Left ventricle myocardium superior (tissue), 1 donor: ENCODE measurements at regions not wholly inside any gene's neighbourhood (a gene's known extent, or its start where the extent isn't known, plus 50 kb on each side); places are given as distances from the start of the nearest gene placed in this dataset.
"Not testable (repeated sequence)": the region's sequence is repeated elsewhere in the genome, so short reads cannot be mapped to it uniquely, and the experiment has no call there.

ENCODE experiments used
- ATAC-seq: fragments of 200-7000 bp; cut with Tn5 transposase; one replicate; pipeline ENCODE4 v1.9.1; 2020; ENCODE audit warnings: mild to moderate bottlenecking, moderate library complexity
- DNase-seq: peaks from one replicate; pipeline ENCODE4 v3.0.0-alpha.2; 2020
- intact Hi-C: fragments of 100-400 bp; cut with micrococcal nuclease; formaldehyde crosslinking; loops from one replicate; pipeline ENCODE4 v1.11.0; 2022
- donor health status: DM: no; HTN: yes; CAD: no; lungs with severe emphysema.

DNA sequence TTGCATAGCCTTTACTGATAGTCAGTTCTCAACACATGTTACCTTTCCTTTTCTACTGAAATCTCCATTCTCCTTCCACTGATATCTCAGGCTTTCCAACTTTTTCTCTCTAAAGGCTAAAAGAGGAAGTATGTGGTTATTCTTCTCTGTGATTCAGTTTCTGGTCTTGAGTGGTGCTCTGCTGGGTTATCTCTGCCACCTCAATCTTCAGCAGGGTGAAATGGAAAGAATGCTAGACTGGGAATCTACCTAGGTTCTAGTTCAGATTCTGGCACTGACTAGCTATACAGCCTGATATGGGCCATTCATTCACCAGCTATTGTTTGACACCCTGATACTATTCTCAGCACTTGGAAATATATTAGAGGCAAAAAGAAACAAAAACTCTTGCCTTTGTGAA is 124.9 kb upstream of the GRIA1 start:
- no peak for ATAC-seq
- intact Hi-C loops: no loop called here
- DNase-seq: no peak

DNA sequence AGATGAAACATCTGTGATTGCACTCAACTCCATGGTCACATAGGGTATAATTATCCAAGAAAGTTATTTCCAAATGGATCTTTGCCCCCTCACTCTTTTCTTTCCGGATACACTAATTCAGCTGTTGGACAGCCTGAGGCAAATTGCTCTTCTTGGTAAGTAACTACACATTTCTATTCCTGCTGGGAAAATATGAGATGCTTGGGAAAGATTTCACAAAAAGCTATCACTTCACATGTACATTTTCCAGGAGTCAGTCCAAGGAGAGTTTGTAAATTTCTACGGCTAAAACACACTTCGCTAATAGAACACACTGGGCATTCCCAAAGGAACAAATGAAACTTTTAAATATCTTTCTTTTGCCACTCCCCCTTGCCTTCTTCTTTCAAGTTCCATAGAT is 123.0 kb upstream of the GRIA1 start:
- intact Hi-C loops: no loop called here
- no peak for ATAC-seq
- no peak for DNase-seq

DNA sequence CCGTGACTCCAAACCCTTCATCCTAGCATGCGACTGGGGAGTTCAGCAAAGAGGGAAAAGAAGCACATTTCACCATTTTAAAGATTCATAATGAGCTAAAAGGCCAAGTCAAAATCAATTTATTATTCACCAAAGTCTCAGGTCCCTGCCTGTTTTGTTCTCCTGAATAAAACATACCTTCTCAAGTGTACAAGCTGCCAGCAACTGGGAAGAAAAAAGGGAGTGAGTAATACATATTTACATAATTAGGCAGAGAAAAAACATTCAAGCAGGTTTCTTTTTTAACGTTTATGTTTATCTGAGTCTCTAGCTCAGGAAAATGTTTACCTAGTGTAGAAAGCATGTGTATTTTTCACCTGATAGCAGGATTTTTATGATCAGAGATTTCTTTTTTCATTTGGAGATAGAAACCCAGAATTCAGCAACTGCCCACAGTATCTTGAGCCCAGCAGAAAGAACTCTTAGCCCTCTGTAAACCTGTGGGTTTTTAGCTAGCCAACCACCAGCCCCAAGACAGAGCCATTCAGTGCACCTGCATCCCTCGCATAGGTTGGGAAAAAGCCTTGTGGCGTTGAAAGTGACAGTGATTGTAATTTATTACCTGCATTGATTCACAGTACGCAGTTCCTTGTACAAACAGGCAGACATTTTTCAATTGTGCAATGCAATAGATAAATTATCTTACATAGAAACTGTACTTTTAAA is 117.9 kb upstream of the GRIA1 start:
- ATAC-seq (no peak), DNase-seq (no peak)
- intact Hi-C loops: no loop called here

DNA sequence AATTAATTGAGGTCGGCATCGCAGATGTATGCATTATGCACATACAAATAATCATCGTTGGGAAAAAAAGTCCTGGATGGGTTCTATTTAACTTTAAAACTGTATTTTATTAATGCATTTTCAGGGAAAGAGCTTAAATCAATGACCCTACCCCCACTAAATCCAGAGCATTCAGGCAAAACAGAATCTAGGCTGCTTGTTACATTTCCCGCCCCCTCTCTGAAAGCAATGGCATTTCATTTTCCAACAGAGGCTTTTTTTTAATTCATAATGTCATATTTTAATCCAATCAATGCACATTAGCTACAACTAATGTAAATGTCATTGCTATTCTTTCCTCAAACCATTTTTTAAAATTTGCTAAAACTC is 117.4 kb upstream of the GRIA1 start:
- ATAC-seq: no peak

DNA sequence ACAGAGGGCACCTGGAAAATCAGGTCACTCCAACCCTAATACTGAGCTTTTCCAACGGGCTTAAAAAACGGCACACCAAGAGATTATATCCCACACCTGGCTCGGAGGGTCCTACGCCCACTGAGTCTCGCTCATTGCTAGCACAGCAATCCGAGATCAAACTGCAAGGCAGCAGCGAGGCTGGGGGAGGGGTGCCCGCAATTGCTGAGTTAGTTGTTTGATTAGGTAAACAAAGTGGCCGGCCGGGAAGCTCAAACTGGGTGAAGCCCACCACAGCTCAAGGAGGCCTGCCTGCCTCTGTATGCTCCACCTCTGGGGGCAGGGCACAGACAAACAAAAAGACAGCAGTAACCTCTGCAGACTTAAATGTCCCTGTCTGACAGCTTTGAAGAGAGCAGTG is 108.8 kb upstream of the GRIA1 start:
- DNase-seq, ATAC-seq, intact Hi-C loops: not testable (repeated sequence)

More for the DNA sequence above, 117.4 kb upstream of the GRIA1 start:
- DNase-seq: no peak
- intact Hi-C loops: no loop called here

DNA sequence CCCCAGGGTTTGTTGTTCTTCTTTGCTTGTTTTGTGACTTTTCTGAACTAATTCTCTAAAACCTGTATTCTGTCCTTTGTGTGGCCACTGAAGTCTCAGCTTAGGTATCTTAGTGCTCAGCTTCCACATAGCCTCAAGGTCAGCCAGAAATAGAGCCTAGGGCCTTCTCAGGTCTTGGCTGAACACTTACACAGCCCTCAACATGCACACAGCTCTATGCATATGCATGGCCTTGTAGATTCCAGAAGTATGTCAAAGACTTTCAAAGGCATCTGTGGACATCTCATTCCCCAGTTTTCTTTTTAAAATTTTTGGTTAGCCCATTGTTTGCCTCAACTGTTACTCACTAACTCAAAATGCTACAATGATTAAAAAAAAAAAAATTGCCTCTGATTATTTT is 99.9 kb upstream of the GRIA1 start:
- ATAC-seq (no peak), DNase-seq (no peak)
- intact Hi-C loops: no loop called here

DNA sequence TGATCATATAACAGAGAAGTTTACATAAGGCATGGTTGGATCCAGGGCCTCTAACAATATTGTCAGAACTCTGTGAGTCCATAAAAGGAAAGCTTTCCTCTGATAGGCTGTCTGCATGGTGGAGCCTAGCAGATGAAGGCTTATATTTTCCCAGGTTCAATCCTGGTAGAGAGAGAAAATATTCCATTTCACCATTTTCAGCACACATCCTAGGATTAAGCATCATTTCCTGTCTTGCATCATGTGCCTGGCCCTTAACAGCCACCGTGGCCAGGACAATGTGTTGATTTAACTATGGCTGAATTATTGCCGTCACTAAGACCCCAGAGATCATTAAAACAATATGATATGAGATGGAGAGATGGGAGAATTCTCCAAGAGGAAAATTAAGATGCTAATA is 90.9 kb upstream of the GRIA1 start:
- no peak for ATAC-seq
- DNase-seq: no peak
- intact Hi-C loops: no loop called here

DNA sequence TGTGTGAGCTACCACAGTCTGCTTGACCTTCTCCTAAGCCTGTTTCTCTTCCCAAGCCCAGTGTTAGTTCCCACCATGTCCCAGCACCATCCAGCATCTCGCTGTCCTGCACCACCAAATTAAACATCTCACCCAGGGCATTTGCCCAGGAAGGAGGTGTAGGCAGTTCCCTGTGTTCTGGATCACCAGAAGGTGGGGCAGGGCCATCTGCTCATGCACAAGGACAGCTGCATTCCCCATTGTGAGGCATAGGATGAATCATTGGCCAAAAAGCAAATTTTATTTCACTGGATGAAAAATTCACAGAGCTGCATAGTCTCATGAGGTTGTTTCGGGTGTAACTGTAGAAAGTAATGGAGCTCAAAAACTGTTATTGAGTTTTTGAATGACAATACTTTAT is 89.5 kb upstream of the GRIA1 start:
- ATAC-seq: no peak
- intact Hi-C loops: no loop called here
- no peak for DNase-seq

DNA sequence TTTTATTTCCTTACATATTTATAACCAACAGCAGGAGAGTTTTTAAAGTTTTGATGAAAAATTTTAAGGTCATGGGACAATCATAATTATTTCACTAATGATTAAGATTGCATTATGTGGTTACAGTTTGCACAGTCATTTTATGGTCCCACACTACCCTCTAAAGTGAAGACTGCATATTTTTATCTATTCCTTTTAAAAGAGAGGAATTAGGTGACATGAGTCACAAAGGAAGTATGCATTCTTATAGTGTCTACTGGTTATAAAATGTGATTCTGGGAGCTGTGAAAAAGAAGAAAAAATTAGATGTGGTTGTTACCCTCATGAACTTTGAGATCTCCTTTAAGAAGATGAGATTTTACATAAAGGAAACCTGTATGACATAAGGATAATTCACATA is 87.9 kb upstream of the GRIA1 start:
- no peak for DNase-seq
- no peak for ATAC-seq
- intact Hi-C loops: no loop called here

DNA sequence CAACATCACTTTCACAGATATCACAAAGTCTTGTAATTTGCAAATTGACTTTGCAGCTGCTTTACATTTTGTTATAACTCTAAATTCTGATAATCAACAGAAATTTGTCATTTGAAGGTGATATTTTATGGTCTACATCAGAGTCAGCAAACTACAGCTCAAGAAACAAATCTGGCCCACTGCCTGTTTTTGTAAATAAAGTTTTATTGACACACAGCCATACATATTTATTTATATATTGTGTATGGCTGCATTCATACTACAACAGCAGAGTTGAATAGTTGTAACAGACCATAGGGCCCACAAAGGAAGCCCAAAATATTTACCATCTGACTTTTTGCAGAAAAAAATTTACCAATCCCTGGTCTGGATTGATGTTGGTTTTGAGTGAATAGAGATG is 87.0 kb upstream of the GRIA1 start:
- ATAC-seq: no peak
- DNase-seq: no peak
- intact Hi-C loops: no loop called here

DNA sequence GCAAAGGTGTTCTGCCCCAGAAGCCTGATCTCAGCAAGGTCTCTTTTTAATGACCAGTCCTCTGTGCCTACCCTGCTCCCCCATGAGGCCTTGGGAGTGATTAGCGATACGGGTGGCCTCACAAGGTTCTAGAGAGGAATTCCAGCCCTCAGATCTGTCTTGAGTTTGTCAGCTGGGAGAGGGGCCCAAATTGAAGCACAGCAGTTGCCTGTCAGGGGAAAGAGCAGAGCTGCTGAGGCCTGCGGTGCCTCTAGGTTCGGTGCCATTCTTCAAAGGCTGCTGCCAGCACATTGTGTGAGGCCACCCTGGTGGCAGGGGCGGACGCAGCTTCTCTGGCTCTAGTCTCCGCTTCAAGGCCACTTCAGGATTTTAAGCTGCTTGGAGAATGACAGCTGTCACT is 85.7 kb upstream of the GRIA1 start:
- no peak for ATAC-seq
- intact Hi-C loops: no loop called here
- DNase-seq: no peak

DNA sequence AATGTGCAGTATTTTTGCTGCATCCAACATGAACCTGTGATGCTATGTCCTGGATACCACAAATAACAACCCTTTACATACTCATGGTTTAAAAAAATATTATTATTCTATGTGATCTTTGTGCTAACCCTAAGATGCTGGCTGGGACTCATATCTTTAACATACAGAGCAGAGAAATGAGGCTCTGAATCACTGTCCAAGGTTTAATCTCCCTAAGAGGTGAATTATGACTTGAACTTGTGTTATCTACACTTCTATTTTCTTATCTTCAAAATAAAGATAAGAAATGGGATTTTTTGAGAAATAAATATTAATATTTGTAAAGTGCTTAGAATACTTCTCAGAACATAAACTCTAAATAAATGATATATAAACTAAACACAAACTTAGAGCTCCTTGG is 68.8 kb upstream of the GRIA1 start:
- intact Hi-C loops: no loop called here

DNA sequence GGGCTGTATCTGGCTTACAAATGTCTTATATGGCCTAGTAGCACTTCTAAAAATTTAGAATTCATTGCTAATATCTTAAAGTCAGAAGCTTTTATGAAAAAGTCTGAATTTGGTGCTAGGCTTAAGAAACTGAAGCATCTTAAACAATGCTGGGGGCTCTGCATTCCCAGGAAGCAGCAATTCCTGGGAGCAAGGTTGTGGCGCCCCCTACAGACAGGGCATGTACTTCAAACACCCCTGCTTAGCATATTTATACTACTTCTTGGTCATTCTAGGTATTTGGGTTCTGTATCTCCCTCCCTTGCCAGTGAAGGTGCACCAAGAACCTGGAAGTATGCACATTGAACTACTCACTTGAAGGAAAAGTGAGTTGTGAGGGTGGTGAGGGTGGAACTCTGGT is 64.6 kb upstream of the GRIA1 start:
- intact Hi-C loops: no loop called here
- DNase-seq (no peak), ATAC-seq (no peak)

More for the DNA sequence above, 68.8 kb upstream of the GRIA1 start:
- no peak for ATAC-seq
- DNase-seq: no peak

DNA sequence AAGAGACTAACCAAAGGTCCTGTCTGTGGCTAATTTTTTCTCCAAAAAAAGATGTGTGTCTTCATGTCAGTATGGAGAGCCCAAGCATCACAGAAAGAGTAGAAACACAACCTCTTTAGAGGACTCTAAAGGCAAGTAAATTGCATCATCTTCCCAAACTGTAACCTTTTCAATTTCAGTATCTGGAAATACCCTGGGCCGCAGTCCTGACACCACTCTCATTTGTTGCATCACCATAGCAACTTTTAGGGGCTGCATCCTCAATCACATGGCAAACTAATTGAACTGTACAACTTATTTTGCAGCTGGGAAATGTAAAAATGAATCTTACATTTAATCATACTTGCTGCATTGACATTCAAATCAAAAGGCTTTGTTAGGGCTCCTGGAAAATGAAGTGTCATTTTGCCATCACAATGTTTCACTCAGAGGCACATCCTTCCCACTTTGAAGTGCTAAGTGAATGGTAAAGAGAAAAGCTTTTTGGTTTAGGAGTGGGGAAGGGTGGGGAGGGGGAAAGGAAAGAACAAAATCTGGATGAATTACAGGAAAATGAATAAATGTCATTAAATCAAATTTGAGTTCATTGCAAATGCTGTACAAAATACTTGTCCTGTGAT is 60.6 kb upstream of the GRIA1 start:
- intact Hi-C loops: no loop called here
- no peak for ATAC-seq
- DNase-seq: no peak

DNA sequence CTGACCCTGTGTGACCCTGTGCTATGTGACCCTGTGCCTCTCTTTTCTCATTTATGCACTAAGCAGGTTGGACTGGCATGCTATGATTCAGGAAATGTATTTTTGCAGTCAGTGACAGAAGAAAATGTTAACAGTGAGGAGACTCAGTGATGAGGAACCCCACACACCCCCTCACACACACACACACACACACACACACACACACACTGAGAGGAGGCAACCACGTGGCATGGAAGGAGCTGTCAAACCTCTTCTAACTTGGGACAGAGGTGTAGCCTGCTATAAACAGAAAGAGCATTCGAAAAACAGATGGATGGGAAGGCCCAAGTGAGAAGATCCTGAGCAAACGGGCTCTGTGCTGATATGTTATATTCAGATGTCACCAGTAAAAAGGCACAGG is 57.9 kb upstream of the GRIA1 start:
- intact Hi-C loops: no loop called here
- DNase-seq (no peak), ATAC-seq (no peak)

DNA sequence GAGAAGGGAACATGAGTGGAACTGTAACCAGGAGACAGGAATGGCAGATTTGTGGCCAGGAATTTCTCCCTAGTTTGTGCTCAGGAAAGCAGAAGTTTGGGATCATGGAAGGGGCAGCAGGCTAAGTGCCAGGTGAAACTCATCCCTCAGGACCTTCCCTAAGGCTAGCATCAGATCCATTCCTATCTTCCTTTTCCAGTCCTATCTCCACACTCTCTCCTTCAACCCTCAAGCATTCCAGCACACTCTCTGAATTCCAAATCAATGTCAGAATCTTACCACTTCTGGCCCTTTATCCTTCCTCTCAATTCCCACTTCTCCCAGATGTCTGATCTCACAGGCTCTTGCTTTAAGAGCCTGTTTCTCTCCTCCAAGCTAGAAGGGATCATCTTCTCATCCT is 53.2 kb upstream of the GRIA1 start:
- ATAC-seq (no peak), DNase-seq (no peak)
- intact Hi-C loops: no loop called here

DNA sequence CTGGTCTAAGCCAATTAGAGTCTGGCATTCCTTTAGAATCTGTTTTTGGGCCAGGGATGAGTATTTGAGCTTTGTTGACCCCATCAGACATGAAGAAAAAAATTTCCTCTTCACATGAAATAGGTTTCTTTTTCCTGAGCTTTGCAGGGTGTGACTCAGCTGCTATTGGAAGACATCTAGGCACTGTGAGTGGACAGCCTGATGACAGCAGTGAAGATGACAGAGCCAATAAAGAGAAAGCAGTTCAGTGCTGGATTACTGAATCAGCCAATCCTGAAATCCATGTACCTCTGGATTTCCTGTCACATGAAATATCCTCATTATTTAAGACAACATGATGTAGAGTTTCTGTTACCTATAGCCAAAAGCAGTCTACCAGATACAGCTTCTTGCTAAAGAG is 51.3 kb upstream of the GRIA1 start:
- ATAC-seq (no peak), DNase-seq (no peak)
- intact Hi-C loops: no loop called here
